ENCODE measurements at regions not wholly inside any gene's neighbourhood (a gene's known extent, or its start where the extent isn't known, plus 50 kb on each side); places are given as distances from the start of the nearest gene placed in this dataset.
"Not testable (repeated sequence)": the region's sequence is repeated elsewhere in the genome, so short reads cannot be mapped to it uniquely, and the experiment has no call there.

DNA sequence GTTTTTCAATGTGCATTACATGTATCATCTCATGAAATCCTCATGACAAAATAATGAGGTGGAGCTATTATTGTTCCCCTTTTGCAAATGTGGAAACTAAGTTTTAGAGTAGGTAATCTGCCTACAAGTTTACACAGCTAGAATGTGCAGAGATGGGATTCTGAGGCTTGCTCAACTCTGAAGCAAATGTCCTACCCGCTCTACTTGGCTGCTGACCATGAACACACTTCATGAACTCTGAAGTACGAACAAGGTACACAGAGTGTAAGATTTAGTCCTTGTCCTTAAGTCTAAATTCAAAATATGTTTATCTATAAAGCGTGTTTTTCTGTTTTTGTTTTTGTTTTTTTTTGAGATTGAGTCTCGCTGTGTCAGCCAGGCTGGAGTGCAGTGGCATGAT lies 63.6 kb upstream of the NOTCH2NLA start:
- TF ChIP-seq POLR2AphosphoS5 (IDR thresholded peaks at IDR 0.05; ENCODE audit: low read depth, low read length); RFX5 (IDR thresholded peaks at IDR 0.05; ENCODE audit: low read length); YY1 (IDR thresholded peaks at IDR 0.05; ENCODE audit: low read depth); SIN3A (IDR thresholded peaks at IDR 0.05; ENCODE audit: borderline replicate concordance, low read depth, low read length); ELF1 (IDR thresholded peaks at IDR 0.05): not testable (repeated sequence)
- TF ChIP-seq, protein P1, sequence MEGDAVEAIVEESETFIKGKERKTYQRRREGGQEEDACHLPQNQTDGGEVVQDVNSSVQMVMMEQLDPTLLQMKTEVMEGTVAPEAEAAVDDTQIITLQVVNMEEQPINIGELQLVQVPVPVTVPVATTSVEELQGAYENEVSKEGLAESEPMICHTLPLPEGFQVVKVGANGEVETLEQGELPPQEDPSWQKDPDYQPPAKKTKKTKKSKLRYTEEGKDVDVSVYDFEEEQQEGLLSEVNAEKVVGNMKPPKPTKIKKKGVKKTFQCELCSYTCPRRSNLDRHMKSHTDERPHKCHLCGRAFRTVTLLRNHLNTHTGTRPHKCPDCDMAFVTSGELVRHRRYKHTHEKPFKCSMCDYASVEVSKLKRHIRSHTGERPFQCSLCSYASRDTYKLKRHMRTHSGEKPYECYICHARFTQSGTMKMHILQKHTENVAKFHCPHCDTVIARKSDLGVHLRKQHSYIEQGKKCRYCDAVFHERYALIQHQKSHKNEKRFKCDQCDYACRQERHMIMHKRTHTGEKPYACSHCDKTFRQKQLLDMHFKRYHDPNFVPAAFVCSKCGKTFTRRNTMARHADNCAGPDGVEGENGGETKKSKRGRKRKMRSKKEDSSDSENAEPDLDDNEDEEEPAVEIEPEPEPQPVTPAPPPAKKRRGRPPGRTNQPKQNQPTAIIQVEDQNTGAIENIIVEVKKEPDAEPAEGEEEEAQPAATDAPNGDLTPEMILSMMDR (IDR thresholded peaks at IDR 0.05), result not testable (repeated sequence)
- TF ChIP-seq, protein P2, sequence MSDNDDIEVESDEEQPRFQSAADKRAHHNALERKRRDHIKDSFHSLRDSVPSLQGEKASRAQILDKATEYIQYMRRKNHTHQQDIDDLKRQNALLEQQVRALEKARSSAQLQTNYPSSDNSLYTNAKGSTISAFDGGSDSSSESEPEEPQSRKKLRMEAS (IDR thresholded peaks at IDR 0.05; ENCODE audit: low read depth), result not testable (repeated sequence)
- TF ChIP-seq, protein P3, sequence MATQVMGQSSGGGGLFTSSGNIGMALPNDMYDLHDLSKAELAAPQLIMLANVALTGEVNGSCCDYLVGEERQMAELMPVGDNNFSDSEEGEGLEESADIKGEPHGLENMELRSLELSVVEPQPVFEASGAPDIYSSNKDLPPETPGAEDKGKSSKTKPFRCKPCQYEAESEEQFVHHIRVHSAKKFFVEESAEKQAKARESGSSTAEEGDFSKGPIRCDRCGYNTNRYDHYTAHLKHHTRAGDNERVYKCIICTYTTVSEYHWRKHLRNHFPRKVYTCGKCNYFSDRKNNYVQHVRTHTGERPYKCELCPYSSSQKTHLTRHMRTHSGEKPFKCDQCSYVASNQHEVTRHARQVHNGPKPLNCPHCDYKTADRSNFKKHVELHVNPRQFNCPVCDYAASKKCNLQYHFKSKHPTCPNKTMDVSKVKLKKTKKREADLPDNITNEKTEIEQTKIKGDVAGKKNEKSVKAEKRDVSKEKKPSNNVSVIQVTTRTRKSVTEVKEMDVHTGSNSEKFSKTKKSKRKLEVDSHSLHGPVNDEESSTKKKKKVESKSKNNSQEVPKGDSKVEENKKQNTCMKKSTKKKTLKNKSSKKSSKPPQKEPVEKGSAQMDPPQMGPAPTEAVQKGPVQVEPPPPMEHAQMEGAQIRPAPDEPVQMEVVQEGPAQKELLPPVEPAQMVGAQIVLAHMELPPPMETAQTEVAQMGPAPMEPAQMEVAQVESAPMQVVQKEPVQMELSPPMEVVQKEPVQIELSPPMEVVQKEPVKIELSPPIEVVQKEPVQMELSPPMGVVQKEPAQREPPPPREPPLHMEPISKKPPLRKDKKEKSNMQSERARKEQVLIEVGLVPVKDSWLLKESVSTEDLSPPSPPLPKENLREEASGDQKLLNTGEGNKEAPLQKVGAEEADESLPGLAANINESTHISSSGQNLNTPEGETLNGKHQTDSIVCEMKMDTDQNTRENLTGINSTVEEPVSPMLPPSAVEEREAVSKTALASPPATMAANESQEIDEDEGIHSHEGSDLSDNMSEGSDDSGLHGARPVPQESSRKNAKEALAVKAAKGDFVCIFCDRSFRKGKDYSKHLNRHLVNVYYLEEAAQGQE (IDR thresholded peaks at IDR 0.05; ENCODE audit: low read depth, low read length), result not testable (repeated sequence)
- TF ChIP-seq, protein P4, sequence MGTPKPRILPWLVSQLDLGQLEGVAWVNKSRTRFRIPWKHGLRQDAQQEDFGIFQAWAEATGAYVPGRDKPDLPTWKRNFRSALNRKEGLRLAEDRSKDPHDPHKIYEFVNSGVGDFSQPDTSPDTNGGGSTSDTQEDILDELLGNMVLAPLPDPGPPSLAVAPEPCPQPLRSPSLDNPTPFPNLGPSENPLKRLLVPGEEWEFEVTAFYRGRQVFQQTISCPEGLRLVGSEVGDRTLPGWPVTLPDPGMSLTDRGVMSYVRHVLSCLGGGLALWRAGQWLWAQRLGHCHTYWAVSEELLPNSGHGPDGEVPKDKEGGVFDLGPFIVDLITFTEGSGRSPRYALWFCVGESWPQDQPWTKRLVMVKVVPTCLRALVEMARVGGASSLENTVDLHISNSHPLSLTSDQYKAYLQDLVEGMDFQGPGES (IDR thresholded peaks at IDR 0.05; ENCODE audit: low read depth, low read length), result not testable (repeated sequence)

Measured in SK-N-SH (cell line).